ENCODE measurements at regions not wholly inside any gene's neighbourhood (a gene's known extent, or its start where the extent isn't known, plus 50 kb on each side); places are given as distances from the start of the nearest gene placed in this dataset.

DNA sequence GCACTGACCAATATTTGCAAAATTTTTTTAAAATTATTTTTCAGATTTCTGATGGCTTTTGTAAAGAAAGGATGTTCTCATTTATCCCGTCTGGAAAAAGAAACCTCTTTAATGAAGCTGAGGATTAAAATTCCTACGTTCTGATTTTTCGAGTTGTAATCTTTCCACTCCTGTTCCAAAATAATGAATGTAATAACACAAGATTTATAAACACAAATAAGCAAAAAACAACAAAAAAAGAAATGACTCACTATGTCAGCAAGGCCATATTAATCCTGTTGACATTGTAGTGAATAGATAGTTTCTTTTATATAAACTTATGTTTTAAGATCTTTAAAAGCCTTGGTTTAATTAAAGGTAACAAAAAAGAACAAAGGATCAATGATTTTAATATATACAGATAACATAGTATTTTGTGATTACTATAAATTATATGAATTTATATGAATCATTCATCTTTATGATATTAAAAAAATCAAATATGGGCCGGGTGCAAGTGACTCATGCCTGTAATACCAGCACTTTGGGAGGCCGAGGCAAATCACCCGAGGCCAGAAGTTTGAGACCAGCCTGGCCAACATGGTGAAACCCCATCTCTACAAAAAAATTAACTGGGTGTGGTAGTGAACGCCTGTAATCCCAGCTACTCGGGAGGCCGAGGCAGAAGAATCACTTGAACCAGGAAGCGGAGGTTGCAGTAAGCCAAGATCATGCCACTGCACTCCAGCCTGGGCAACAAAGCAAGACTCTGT lies 336.6 kb upstream of the DAB2 start:
- TF ChIP-seq, protein P1, sequence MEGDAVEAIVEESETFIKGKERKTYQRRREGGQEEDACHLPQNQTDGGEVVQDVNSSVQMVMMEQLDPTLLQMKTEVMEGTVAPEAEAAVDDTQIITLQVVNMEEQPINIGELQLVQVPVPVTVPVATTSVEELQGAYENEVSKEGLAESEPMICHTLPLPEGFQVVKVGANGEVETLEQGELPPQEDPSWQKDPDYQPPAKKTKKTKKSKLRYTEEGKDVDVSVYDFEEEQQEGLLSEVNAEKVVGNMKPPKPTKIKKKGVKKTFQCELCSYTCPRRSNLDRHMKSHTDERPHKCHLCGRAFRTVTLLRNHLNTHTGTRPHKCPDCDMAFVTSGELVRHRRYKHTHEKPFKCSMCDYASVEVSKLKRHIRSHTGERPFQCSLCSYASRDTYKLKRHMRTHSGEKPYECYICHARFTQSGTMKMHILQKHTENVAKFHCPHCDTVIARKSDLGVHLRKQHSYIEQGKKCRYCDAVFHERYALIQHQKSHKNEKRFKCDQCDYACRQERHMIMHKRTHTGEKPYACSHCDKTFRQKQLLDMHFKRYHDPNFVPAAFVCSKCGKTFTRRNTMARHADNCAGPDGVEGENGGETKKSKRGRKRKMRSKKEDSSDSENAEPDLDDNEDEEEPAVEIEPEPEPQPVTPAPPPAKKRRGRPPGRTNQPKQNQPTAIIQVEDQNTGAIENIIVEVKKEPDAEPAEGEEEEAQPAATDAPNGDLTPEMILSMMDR (IDR thresholded peaks at IDR 0.05; ENCODE audit: low read depth, low read length, missing control alignments) = no peak
- in situ Hi-C loops (cut with HindIII; ENCODE audit: low sequenced_read_pairs) = no loop called here

DNA sequence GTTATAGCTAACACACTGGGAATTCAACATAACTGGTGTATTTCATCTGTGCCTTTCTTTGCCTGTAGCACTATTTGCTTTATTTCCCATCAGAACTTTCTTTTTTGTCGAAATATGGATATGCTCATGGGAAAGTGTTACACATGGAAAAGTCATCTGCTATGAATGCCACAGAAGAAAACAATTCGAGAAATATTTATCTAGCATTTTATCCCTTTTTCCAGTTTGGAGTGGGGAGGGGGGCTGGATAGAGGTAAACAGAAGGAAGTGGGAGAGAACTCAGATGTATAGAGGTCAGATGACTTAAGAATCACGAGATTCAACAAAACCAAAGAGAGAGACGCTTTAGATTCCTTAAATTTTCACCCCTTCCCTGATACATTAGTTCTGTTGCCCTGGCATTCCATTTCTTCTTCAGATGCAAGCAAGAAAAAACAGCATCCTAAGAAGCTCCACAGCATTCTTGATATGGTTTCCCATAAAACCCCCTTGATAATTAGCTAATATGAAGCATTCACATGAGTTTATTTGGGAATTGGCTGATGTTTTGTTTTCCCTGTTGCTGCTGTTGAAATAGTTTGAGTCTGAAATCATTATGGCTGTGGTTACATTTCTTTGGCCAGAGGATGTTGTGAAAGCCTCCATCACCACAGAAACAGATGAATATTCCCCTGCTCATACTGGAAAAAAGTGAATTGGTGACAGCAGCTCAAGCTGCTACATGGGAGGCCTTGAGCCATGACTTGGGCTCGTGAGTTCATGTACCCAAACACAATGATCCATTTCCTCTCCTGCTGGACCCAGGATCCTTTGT lies 335.8 kb upstream of the DAB2 start:
- TF ChIP-seq, protein P1 (IDR thresholded peaks at IDR 0.05; ENCODE audit: low read depth, low read length, missing control alignments) = no peak
- H3K4me3 ChIP-seq (ENCODE audit: low read depth, low read length) = no peak overlapping the region
- peak; percentile 98 for DNase-seq (ENCODE audit: low read depth)
- in situ Hi-C loops (cut with HindIII; ENCODE audit: low sequenced_read_pairs) = no loop called here

More for the DNA sequence above, 336.6 kb upstream of the DAB2 start:
- H3K4me3 ChIP-seq (ENCODE audit: low read depth, low read length) = no peak overlapping the region
- DNase-seq (ENCODE audit: low read depth) = no peak

DNA sequence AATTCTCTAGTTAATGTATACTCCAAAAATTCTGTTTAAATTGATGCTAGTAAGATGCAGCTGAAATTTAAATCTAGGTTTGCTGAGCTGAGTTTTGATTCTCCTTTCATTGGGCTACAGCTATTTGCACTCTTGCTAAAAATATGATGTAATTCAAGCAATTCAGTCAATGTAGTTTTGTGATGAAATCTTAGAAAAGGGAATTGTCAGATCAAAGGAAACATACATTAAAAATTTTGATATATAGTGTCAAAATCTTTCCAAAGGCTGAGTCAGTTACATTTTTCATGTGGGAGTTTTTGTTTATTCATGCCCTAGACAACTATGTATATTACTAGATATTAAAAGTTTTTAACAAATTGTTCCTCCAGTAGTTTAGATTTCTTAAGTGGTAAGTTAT lies 334.9 kb upstream of the DAB2 start:
- no peak for DNase-seq (ENCODE audit: low read depth)
- in situ Hi-C loops (cut with HindIII; ENCODE audit: low sequenced_read_pairs) = no loop called here
- no peak overlapping the region for H3K4me3 ChIP-seq (ENCODE audit: low read depth, low read length)
- TF ChIP-seq, protein P1 (IDR thresholded peaks at IDR 0.05; ENCODE audit: low read depth, low read length, missing control alignments) = no peak

DNA sequence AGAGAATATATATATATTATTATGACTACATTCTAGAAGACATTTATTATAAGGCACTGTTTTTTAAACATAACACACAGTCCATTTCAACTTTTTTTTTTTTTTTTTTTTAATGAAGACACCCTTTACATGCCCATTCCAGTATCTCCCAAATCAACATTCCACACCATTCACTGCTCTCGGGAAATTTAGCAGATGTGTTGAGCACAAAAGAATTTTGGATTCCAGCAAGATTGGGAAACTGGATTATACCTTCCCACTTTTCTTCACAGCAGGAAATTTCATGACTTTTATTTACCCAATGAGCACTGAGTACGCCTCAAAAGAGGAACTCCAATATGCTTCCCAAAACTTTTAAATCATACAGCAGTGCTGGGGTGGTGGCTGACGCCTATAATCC lies 333.6 kb upstream of the DAB2 start:
- DNase-seq (ENCODE audit: low read depth) = no peak
- in situ Hi-C loops (cut with HindIII; ENCODE audit: low sequenced_read_pairs) = no loop called here
- H3K4me3 ChIP-seq (ENCODE audit: low read depth, low read length) = no peak overlapping the region
- TF ChIP-seq, protein P1 (IDR thresholded peaks at IDR 0.05; ENCODE audit: low read depth, low read length, missing control alignments) = no peak

DNA sequence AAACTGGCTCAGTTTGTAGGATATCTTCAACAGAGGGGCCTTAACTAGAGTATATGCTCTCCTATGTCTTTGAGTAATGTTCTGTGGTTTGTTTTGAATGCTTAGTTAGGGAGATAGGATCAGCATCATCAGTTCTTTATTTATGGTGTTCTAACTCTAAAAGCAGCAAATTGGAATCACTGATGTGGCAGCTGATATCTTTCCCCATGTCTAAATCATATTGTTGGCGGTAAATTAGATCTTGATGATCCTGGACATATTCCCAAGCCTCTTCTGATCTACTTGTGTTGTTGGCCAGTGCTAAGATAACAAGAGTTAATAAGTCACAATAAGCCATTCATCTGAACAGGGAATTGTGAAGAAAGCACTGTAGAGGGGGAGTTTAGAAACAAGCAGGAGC lies 332.4 kb upstream of the DAB2 start:
- in situ Hi-C loops (cut with HindIII; ENCODE audit: low sequenced_read_pairs) = no loop called here
- TF ChIP-seq, protein P1 (IDR thresholded peaks at IDR 0.05; ENCODE audit: low read depth, low read length, missing control alignments) = no peak
- DNase-seq (ENCODE audit: low read depth) = no peak
- H3K4me3 ChIP-seq (ENCODE audit: low read depth, low read length) = no peak overlapping the region

DNA sequence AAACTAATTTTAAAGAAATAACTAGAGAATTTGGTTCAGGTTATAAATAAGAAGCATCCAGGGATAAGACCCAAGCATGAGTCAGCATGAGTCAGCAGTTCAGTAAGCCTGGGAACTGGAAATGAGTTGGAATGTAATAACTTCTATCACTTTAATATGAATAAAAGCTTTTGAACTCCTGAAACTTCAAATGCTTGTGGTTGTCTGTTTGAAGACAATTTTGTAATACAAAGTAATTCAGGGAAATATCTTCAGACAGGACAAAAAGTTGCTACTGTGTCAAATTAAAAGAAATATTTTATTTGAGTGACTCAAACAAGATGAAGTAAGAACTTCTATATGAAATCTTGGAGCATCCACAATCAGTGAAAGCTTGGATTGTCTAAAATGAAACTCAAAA lies 331.2 kb upstream of the DAB2 start:
- DNase-seq (ENCODE audit: low read depth) = peak; percentile 95
- in situ Hi-C loops (cut with HindIII; ENCODE audit: low sequenced_read_pairs) = no loop called here
- no peak overlapping the region for H3K4me3 ChIP-seq (ENCODE audit: low read depth, low read length)
- TF ChIP-seq, protein P1 (IDR thresholded peaks at IDR 0.05; ENCODE audit: low read depth, low read length, missing control alignments) = no peak

All from astrocyte of the cerebellum (primary cell).